Mesenchymal stem cell (in vitro differentiated cells and primary cell): ENCODE measurements at regions not wholly inside any gene's neighbourhood (a gene's known extent, or its start where the extent isn't known, plus 50 kb on each side); places are given as distances from the start of the nearest gene placed in this dataset.

ENCODE experiments used
- DNase-seq: peaks from one replicate; pipeline ENCODE4 v3.0.0-alpha.2; 2013
- H2AFZ ChIP-seq: one replicate; pipeline ENCODE4 v1.6.1; 2013; ENCODE audit warnings: low read depth, mild to moderate bottlenecking, control low read depth, inconsistent platforms, low read length, moderate library complexity
- H2AK5ac ChIP-seq: 2 replicates; pipeline ENCODE4 v1.6.1; 2013; ENCODE audit warnings: low read length, moderate library complexity, mild to moderate bottlenecking, inconsistent platforms; ENCODE audit not compliant: severe bottlenecking
- H2BK120ac ChIP-seq: one replicate; pipeline ENCODE4 v1.6.1; 2013; ENCODE audit warnings: low read depth, mild to moderate bottlenecking, inconsistent platforms, low read length, moderate library complexity
- H2BK12ac ChIP-seq, 2 experiments: one replicate each; pipeline ENCODE4 v1.6.1; 2013; ENCODE audit warnings: inconsistent platforms in 2 of 2, low read length in 2 of 2, mild to moderate bottlenecking in 2 of 2, moderate library complexity in 2 of 2, control low read depth in 1 of 2
- H2BK15ac ChIP-seq: one replicate; pipeline ENCODE4 v1.6.1; 2013; ENCODE audit warnings: mild to moderate bottlenecking, low read depth, inconsistent platforms; ENCODE audit not compliant: poor library complexity, severe bottlenecking
- H2BK5ac ChIP-seq: 2 replicates; pipeline ENCODE4 v1.6.1; 2013; ENCODE audit warnings: low read depth, mild to moderate bottlenecking, low read length, control low read depth, inconsistent platforms; ENCODE audit not compliant: poor library complexity, severe bottlenecking
- H3K14ac ChIP-seq, 2 experiments: one replicate each; pipeline ENCODE4 v1.6.1; 2013; ENCODE audit warnings: inconsistent platforms in 2 of 2, low read length in 2 of 2, control low read depth in 1 of 2, mild to moderate bottlenecking in 1 of 2, moderate library complexity in 1 of 2
- H3K18ac ChIP-seq, 2 experiments: one replicate each; pipeline ENCODE4 v1.6.1; 2013; ENCODE audit warnings: inconsistent platforms in 2 of 2, low read length in 2 of 2, control low read depth in 1 of 2, low read depth in 1 of 2, mild to moderate bottlenecking in 1 of 2
- H3K23ac ChIP-seq, 2 experiments: one replicate each; pipeline ENCODE4 v1.6.1; 2013; ENCODE audit warnings: inconsistent platforms in 2 of 2, low read length in 2 of 2, mild to moderate bottlenecking in 2 of 2, moderate library complexity in 2 of 2, control low read depth in 1 of 2
- H3K27ac ChIP-seq: 2 replicates; pipeline ENCODE4 v1.5.1; 2013; ENCODE audit warnings: mild to moderate bottlenecking, moderate library complexity, low read length, control low read depth, inconsistent platforms; ENCODE audit not compliant: poor library complexity, severe bottlenecking
- H3K27me3 ChIP-seq, 2 experiments: 2 replicates each; pipeline versions ENCODE4 v1.6.1 to v1.7.0; 2013; ENCODE audit warnings: low read length in 2 of 2, mild to moderate bottlenecking in 2 of 2, moderate library complexity in 2 of 2, control low read depth in 1 of 2, inconsistent platforms in 1 of 2; ENCODE audit not compliant: control insufficient read depth in 1 of 2, insufficient read depth in 1 of 2
- H3K36me3 ChIP-seq, 2 experiments: 2 replicates each; pipeline versions ENCODE4 v1.6.1 to v1.7.0; 2013; ENCODE audit warnings: low read length in 2 of 2, control low read depth in 1 of 2, inconsistent platforms in 1 of 2, low read depth in 1 of 2, mild to moderate bottlenecking in 1 of 2; ENCODE audit not compliant: insufficient read depth in 2 of 2, control insufficient read depth in 1 of 2
- H3K4ac ChIP-seq, 2 experiments: one replicate each; pipeline ENCODE4 v1.6.1; 2013; ENCODE audit warnings: inconsistent platforms in 2 of 2, low read length in 2 of 2, mild to moderate bottlenecking in 2 of 2, moderate library complexity in 2 of 2, control low read depth in 1 of 2, low read depth in 1 of 2
- H3K4me1 ChIP-seq: 2 replicates; pipeline ENCODE4 v1.6.1; 2013; ENCODE audit warnings: low read depth, low read length, control low read depth; ENCODE audit not compliant: control insufficient read depth, insufficient read depth
- H3K4me2 ChIP-seq: 2 replicates; pipeline ENCODE4 v1.6.1; 2013; ENCODE audit warnings: low read length, mild to moderate bottlenecking, inconsistent platforms; ENCODE audit not compliant: poor library complexity, severe bottlenecking
- H3K4me3 ChIP-seq, 2 experiments: 2 replicates each; pipeline versions ENCODE4 v1.5.1 to v1.7.0; 2013; ENCODE audit warnings: low read length in 2 of 2, mild to moderate bottlenecking in 2 of 2, control low read depth in 1 of 2, low read depth in 1 of 2; ENCODE audit not compliant: insufficient read depth in 1 of 2
- H3K79me1 ChIP-seq: replicated peaks from 2 replicates; pipeline ENCODE4 v1.6.1; 2013; ENCODE audit warnings: mild to moderate bottlenecking, control low read depth, low read length, inconsistent platforms; ENCODE audit not compliant: poor library complexity, severe bottlenecking
- H3K9ac ChIP-seq: 2 replicates; pipeline ENCODE4 v1.7.0; 2013; ENCODE audit warnings: mild to moderate bottlenecking, low read length, moderate library complexity
- H3K9me3 ChIP-seq: 2 replicates; pipeline ENCODE4 v1.7.0; 2013; ENCODE audit warnings: mild to moderate bottlenecking, low read length; ENCODE audit not compliant: control insufficient read depth
- H4K8ac ChIP-seq: one replicate; pipeline ENCODE4 v1.6.1; 2013; ENCODE audit warnings: inconsistent platforms, mild to moderate bottlenecking, low read length, moderate library complexity
- H4K91ac ChIP-seq: one replicate; pipeline ENCODE4 v1.6.1; 2013; ENCODE audit warnings: mild to moderate bottlenecking, low read length, inconsistent platforms
- WGBS: methylation state at CpG from one replicate; pipeline ENCODE4 v1.1.7; 2013; ENCODE audit warnings: mixed read lengths; 5-methylcytosine and 5-hydroxymethylcytosine counted together

DNA sequence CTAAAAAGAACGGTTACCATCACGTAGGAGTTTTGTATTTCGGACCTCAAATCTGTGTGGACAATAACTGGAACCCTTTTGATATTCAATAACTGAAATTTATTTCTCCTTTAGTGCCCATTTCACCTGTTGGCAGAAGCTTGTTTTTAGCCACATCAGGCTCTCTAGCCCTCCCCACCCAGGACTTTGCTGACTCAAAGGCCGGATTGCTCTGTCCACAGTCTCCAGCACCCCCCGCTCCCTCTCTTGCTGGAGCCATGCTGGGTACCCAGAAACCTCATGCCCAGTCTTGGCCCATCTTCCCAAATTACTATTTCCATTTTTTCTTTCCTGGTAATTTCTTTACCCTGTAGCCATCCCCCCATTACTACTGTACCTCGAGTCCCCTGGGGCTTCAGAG lies 55.8 kb upstream of the DUSP22 start:
- Histone ChIP-seq H3K79me1 (no peaks in the 10 kb centered on the region), H3K4me1 (no peaks in the 10 kb centered on the region), H3K4ac (no peak overlapping the region), H3K14ac (no peak overlapping the region), H3K27me3 (no peaks in the 10 kb centered on the region), H3K4me3 (peak overlapping the region in 1 of 2 experiments; percentile 75), H3K9ac (peak overlapping the region; percentile 89), H3K18ac (no peak overlapping the region), H2AK5ac (no peak overlapping the region), H3K36me3 (no peaks in the 10 kb centered on the region), H2BK15ac (no peak overlapping the region), H3K9me3 (no peaks in the 10 kb centered on the region), H4K91ac (no peak overlapping the region), H2BK12ac (no peak overlapping the region), H3K23ac (no peak overlapping the region), H2AFZ (no peak overlapping the region), H3K4me2 (no peak overlapping the region), H2BK120ac (no peak overlapping the region), H2BK5ac (no peak overlapping the region), H3K27ac (no peak overlapping the region), H4K8ac (peak overlapping the region; percentile 81)
- WGBS, result 80% methylated on average over 6 of the region's 6 CpGs
- no peak for DNase-seq

DNA sequence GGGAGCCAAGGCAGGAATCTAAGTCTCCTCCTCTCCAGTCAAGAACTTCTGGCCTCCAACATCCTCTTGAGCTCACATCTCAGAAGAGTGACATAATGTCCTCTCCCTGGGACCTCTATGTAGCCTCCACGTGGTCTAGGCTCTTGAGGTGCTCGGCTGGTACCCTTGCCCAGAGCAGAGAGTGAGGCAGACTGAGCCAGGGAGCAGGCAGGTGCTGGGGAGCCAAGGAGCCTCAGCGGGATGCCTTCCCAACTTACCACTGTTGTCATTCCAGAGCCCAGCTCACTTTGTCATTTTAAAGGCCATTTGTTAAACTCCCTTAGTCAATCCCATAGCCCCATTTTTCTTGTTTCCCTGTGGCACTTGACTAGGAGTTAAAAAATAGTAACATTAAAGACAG lies 52.1 kb upstream of the DUSP22 start:
- no peak overlapping the region for H3K14ac ChIP-seq
- H3K4ac ChIP-seq, result no peak overlapping the region
- no peaks in the 10 kb centered on the region for H3K36me3 ChIP-seq
- H2BK120ac ChIP-seq, result no peak overlapping the region
- H2BK5ac ChIP-seq, result no peak overlapping the region
- H3K23ac ChIP-seq, result no peak overlapping the region
- H3K27me3 ChIP-seq, result no peaks in the 10 kb centered on the region
- no peak overlapping the region for H3K4me3 ChIP-seq
- H3K18ac ChIP-seq, result no peak overlapping the region
- 71% methylated on average over 3 of the region's 3 CpGs for WGBS
- no peak overlapping the region for H4K91ac ChIP-seq
- no peak overlapping the region for H3K27ac ChIP-seq
- no peaks in the 10 kb centered on the region for H3K9me3 ChIP-seq
- H2AFZ ChIP-seq, result no peak overlapping the region
- H4K8ac ChIP-seq, result no peak overlapping the region
- H3K4me2 ChIP-seq, result no peak overlapping the region
- no peak overlapping the region for H2BK15ac ChIP-seq
- no peak overlapping the region for H3K9ac ChIP-seq
- no peaks in the 10 kb centered on the region for H3K79me1 ChIP-seq
- DNase-seq, result no peak
- no peak overlapping the region for H2AK5ac ChIP-seq
- H3K4me1 ChIP-seq, result no peaks in the 10 kb centered on the region
- H2BK12ac ChIP-seq, result no peak overlapping the region

DNA sequence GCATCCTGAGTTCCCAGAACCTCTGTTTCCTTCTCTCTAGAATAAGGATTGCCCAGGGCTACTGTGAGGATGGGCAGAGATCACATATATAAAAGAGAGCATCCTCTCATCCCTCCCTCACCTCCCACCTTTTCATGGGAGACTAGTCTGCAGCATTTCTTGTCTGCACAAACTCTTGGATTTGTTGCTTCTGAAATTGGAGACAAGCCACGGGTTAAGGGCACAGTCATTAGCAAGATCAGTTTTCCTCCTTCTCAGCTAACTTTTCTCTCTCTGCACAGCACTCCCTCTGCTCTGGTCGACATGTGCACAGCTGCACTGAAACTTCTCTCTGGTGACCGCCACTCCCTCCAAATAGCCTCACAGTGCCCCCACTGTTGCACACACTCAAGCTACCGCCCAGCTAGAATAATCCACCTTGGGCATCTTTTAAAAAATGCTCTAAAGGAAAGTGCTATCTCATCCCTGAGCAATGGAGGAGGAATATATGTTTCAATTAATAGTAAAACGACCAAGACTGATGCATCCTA lies 50.9 kb upstream of the DUSP22 start:
- no peak for DNase-seq
- Histone ChIP-seq H4K8ac (no peak overlapping the region), H3K4me3 (no peak overlapping the region), H3K4ac (no peak overlapping the region), H3K14ac (no peak overlapping the region), H2BK120ac (no peak overlapping the region), H2BK12ac (no peak overlapping the region), H3K27me3 (no peaks in the 10 kb centered on the region), H3K4me1 (no peaks in the 10 kb centered on the region), H3K9me3 (no peaks in the 10 kb centered on the region), H3K4me2 (no peak overlapping the region), H3K79me1 (no peaks in the 10 kb centered on the region), H2BK5ac (no peak overlapping the region), H2BK15ac (no peak overlapping the region), H3K9ac (no peak overlapping the region), H4K91ac (no peak overlapping the region), H2AK5ac (no peak overlapping the region), H2AFZ (no peak overlapping the region), H3K36me3 (no peaks in the 10 kb centered on the region), H3K23ac (no peak overlapping the region), H3K27ac (no peak overlapping the region), H3K18ac (no peak overlapping the region)
- WGBS, result 75% methylated on average over 3 of the region's 5 CpGs
